ENCODE measurements at regions not wholly inside any gene's neighbourhood (a gene's known extent, or its start where the extent isn't known, plus 50 kb on each side); places are given as distances from the start of the nearest gene placed in this dataset.

DNA sequence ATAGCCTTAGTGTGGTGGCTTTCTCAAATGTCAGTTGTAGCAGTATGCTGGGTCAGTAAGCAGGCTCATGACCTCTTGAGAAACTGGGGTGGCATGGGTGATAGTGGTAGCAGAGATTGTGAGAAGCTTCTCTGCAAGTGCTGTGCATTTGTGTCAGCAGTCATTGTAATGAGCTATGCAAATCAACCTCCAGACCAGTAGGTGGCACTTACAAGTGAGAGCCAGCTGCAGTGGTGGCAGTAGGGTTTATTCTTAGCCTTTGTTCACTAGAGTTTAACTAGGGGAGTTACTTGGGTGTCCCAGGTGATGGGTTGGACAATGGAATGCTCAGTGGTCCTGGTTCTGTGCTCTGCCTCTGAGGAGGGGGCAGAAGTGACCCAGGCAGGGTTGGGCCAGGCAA is 818.7 kb downstream of the PCDH7 start:
- TF ChIP-seq, protein P1, sequence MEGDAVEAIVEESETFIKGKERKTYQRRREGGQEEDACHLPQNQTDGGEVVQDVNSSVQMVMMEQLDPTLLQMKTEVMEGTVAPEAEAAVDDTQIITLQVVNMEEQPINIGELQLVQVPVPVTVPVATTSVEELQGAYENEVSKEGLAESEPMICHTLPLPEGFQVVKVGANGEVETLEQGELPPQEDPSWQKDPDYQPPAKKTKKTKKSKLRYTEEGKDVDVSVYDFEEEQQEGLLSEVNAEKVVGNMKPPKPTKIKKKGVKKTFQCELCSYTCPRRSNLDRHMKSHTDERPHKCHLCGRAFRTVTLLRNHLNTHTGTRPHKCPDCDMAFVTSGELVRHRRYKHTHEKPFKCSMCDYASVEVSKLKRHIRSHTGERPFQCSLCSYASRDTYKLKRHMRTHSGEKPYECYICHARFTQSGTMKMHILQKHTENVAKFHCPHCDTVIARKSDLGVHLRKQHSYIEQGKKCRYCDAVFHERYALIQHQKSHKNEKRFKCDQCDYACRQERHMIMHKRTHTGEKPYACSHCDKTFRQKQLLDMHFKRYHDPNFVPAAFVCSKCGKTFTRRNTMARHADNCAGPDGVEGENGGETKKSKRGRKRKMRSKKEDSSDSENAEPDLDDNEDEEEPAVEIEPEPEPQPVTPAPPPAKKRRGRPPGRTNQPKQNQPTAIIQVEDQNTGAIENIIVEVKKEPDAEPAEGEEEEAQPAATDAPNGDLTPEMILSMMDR (IDR thresholded peaks at IDR 0.05), result no peak
- no peak overlapping the region for H3K4me3 ChIP-seq
- H3K27ac ChIP-seq, result no peak overlapping the region
- no peak for DNase-seq (ENCODE audit: low spot score)

DNA sequence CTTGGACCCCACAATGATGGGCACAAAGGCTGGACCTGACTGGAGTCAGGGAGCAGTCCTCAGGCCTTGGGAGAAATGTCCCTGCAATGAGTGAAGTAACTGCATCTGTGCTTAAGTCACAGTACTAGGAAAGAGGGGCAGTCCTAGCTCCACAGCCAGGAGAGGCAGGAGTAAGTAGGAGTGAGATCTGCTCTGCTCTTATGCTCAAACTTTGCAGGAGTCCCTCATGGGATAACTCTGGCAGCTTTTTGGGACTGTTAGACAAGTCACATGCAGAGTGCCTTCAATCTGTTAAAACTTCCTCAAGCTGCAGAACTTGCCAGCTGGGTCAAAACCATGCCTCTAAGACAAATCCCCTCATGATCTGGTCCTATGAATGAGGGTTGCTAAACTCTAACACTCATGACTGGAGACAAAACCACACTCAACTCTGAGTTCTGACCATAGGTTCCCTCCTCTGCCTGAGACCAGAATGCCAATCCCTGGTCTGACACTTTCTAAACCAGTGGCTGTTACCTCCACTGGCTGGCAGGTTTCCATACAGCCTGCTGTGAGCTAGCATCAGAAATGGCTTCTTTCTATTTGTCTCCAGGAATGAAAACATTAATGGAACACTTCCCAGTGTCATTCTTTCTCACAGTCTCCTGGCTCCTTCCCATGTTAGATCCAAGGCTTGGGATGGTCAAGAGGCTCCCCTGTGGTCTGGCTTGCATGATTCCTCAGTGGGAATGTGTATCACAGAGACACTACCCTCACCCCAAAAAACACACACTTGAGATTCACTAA is 819.3 kb downstream of the PCDH7 start:
- DNase-seq (ENCODE audit: low spot score), result no peak
- Histone ChIP-seq H3K4me3 (no peak overlapping the region), H3K27ac (no peak overlapping the region)
- TF ChIP-seq, protein P1 (IDR thresholded peaks at IDR 0.05), result no peak

- Histone ChIP-seq H3K27ac (no peak overlapping the region), H3K4me3 (no peak overlapping the region)
- no peak for DNase-seq (ENCODE audit: low spot score)
- TF ChIP-seq, protein P1 (IDR thresholded peaks at IDR 0.05), result no peak
These were observed 825.2 kb downstream of the PCDH7 start for GRCh38 chr4:31545330-31545729.

- H3K27ac ChIP-seq, result no peak overlapping the region
- no peak overlapping the region for H3K4me3 ChIP-seq
- DNase-seq (ENCODE audit: low spot score), result no peak
- TF ChIP-seq, protein P1 (IDR thresholded peaks at IDR 0.05), result no peak
These were observed 825.6 kb downstream of the PCDH7 start for GRCh38 chr4:31545755-31546154.

GRCh38 chr4:31548021-31548420 is 827.9 kb downstream of the PCDH7 start:
- no peak for DNase-seq (ENCODE audit: low spot score)
- Histone ChIP-seq H3K4me3 (no peak overlapping the region), H3K27ac (no peak overlapping the region)
- TF ChIP-seq, protein P1 (IDR thresholded peaks at IDR 0.05), result no peak

- H3K4me3 ChIP-seq, result no peak overlapping the region
- TF ChIP-seq, protein P1 (IDR thresholded peaks at IDR 0.05), result no peak
- H3K27ac ChIP-seq, result no peak overlapping the region
- DNase-seq (ENCODE audit: low spot score), result no peak
These were observed 828.7 kb downstream of the PCDH7 start for GRCh38 chr4:31548823-31549222.

DNA sequence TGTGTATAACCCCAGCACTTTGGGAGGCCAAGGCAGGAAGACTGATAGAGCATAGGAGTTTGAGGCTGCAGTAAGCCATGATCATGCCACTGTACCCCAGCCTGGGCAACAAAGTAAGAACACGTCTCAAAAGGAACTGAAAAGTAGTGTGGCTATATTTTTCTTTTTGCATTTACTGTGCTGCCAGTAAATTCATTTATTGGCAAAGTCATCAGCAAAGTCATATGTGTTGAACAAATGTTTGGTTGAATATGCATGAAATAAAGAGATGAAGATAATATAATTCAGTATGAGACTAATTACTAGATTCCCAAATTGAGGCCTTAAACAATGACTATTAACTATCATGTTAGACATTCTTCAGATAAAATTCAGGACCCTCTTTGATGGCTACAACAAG is 829.1 kb downstream of the PCDH7 start:
- Histone ChIP-seq H3K4me3 (no peak overlapping the region), H3K27ac (no peak overlapping the region)
- no peak for DNase-seq (ENCODE audit: low spot score)
- TF ChIP-seq, protein P1 (IDR thresholded peaks at IDR 0.05), result no peak
